ENCODE measurements at regions not wholly inside any gene's neighbourhood (a gene's known extent, or its start where the extent isn't known, plus 50 kb on each side); places are given as distances from the start of the nearest gene placed in this dataset.

- TF ChIP-seq MAX (IDR thresholded peaks at IDR 0.05) (no peak), POLR2A (IDR thresholded peaks at IDR 0.05; ENCODE audit: low read length) (no peak), ESRRA (IDR thresholded peaks at IDR 0.05; ENCODE audit: borderline replicate concordance, low read length) (no peak), CTCF (IDR thresholded peaks at IDR 0.05) (no peak), MAZ (IDR thresholded peaks at IDR 0.05; ENCODE audit: borderline replicate concordance, low read depth, low read length) (no peak), CHD4 (IDR thresholded peaks at IDR 0.05; ENCODE audit: borderline replicate concordance) (no peak)
These were observed 235.8 kb upstream of the ALCAM start for GRCh38 chr3:105130911-105131310.

All from A549 (cell line).